OCI-LY1 (cell line): ENCODE measurements at regions not wholly inside any gene's neighbourhood (a gene's known extent, or its start where the extent isn't known, plus 50 kb on each side); places are given as distances from the start of the nearest gene placed in this dataset.

Experiments used
- H2AFZ ChIP-seq: fragments of 200-600 bp; sonication (generic), shearing (Covaris generic); 2 replicates; pipeline ENCODE4 v1.6.0; 2014; ENCODE audit warnings: antibody characterized with exemption, mild to moderate bottlenecking, low read length
- H3F3A ChIP-seq: fragments of 200-600 bp; sonication (generic), shearing (Covaris generic); 2 replicates; pipeline ENCODE4 v1.6.0; 2014; ENCODE audit warnings: mild to moderate bottlenecking, antibody characterized with exemption, low read length, moderate library complexity; ENCODE audit not compliant: insufficient read depth
- H3K27ac ChIP-seq: fragments of 200-600 bp; sonication (generic); 2 replicates; pipeline ENCODE4 v1.5.1; 2014; ENCODE audit warnings: low read length, mixed run types, mild to moderate bottlenecking, low read depth; ENCODE audit not compliant: poor library complexity, severe bottlenecking
- H3K27me3 ChIP-seq: fragments of 200-600 bp; sonication (generic); 2 replicates; pipeline ENCODE4 v1.6.0; 2014; ENCODE audit warnings: antibody characterized with exemption, mild to moderate bottlenecking, low read length, moderate library complexity; ENCODE audit not compliant: insufficient read depth
- H3K36me3 ChIP-seq: fragments of 200-600 bp; sonication (generic); 2 replicates; pipeline ENCODE4 v1.6.1; 2014; ENCODE audit warnings: mild to moderate bottlenecking, antibody characterized with exemption, low read length, moderate library complexity, mixed read lengths; ENCODE audit not compliant: insufficient read depth
- H3K4me1 ChIP-seq: fragments of 200-600 bp; sonication (generic); 2 replicates; pipeline ENCODE4 v1.5.1; 2014; ENCODE audit warnings: mild to moderate bottlenecking, low read length, moderate library complexity; ENCODE audit not compliant: insufficient read depth, severe bottlenecking
- H3K4me2 ChIP-seq: fragments of 200-600 bp; sonication (generic), shearing (Covaris generic); 2 replicates; pipeline ENCODE4 v1.6.1; 2014; ENCODE audit warnings: low read length
- H3K4me3 ChIP-seq: fragments of 200-600 bp; sonication (generic); 2 replicates; pipeline ENCODE4 v1.5.1; 2014; ENCODE audit warnings: low read length, low read depth, mild to moderate bottlenecking, mixed read lengths; ENCODE audit not compliant: poor library complexity, severe bottlenecking
- H3K79me2 ChIP-seq: fragments of 200-600 bp; shearing (Covaris generic); 2 replicates; pipeline ENCODE4 v1.6.1; 2016; ENCODE audit warnings: mixed run types, low read length, mixed read lengths; ENCODE audit not compliant: insufficient read depth
- H3K9ac ChIP-seq: fragments of 200-600 bp; sonication (generic), shearing (Covaris generic); 2 replicates; pipeline ENCODE4 v1.6.1; 2014; ENCODE audit warnings: mild to moderate bottlenecking, low read length, mixed read lengths
- H3K9me2 ChIP-seq: fragments of 200-600 bp; sonication (generic), shearing (Covaris generic); 2 replicates; pipeline ENCODE4 v1.6.1; 2014; ENCODE audit warnings: low read depth, mild to moderate bottlenecking, low read length, mixed read lengths
- H3K9me3 ChIP-seq: fragments of 200-600 bp; shearing (Covaris generic); 2 replicates; pipeline ENCODE4 v1.6.1; 2014; ENCODE audit warnings: low read length, mixed read lengths
- H4K20me1 ChIP-seq: fragments of 200-600 bp; sonication (generic), shearing (Covaris generic); 2 replicates; pipeline ENCODE4 v1.6.0; 2016; ENCODE audit warnings: mild to moderate bottlenecking, low read length; ENCODE audit not compliant: insufficient read depth
- CTCF ChIP-seq: fragments of 200-600 bp; sonication (generic), shearing (Covaris generic); IDR thresholded peaks from 2 replicates; pipeline ENCODE4 v1.5.1; 2017; ENCODE audit warnings: mild to moderate bottlenecking, antibody characterized with exemption, low read length, moderate library complexity, mixed read lengths
- EZH2 ChIP-seq: fragments of 200-600 bp; sonication (generic), shearing (Covaris generic); IDR thresholded peaks from 2 replicates; pipeline ENCODE4 v1.8.0; 2017; ENCODE audit warnings: borderline replicate concordance, mixed run types, mild to moderate bottlenecking, antibody characterized with exemption, low read length, moderate library complexity, mixed read lengths

- no peaks in the 10 kb centered on the region for H3K27me3 ChIP-seq
Measured at GRCh38 chr3:4042869-4043268, 243.6 kb downstream of the LRRN1 start.

DNA sequence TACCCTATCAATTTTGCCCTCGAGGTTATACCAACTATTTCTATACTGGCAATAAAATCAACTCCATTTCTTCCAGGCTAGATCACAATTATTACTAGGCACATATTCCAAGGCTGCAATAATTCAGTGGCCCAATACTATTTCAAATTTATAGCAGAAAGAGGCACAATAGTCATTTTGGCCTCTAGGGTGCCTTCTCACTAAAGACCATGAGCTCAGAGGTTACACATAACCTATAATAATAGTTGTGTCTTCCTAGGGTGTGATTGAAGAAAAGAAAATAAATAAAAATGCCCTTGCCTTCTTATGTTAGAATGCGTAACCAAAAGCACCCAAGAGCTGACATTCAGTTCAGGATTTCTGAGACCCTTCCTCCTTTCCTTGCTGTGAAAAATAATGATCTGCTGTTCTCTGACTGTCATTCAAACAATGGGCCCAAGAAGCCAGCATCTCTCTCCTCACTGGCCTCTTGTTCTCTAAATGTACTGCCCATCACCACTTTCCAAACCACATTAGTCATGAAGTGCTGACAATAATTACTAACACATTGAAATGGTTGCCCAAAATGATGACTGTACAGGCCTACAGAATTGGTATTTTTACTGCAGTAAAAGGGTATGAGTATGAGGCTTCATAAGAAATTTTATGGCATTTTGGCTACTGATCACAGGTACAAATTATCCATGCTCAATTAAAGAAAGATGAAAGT, 244.8 kb downstream of the LRRN1 start:
- Histone ChIP-seq H4K20me1 (no peaks in the 10 kb centered on the region), H3K4me3 (no peak overlapping the region), H2AFZ (no peak overlapping the region), H3K79me2 (no peaks in the 10 kb centered on the region), H3K9me2 (no peaks in the 10 kb centered on the region), H3K9ac (no peak overlapping the region), H3K4me2 (no peak overlapping the region), H3K27ac (no peak overlapping the region), H3K27me3 (no peaks in the 10 kb centered on the region), H3F3A (no peaks in the 10 kb centered on the region), H3K9me3 (no peaks in the 10 kb centered on the region), H3K4me1 (no peaks in the 10 kb centered on the region), H3K36me3 (no peaks in the 10 kb centered on the region)
- no peak for TF ChIP-seq EZH2

More at GRCh38 chr3:4042869-4043268, 243.6 kb downstream of the LRRN1 start:
- Histone ChIP-seq H3K36me3 (no peaks in the 10 kb centered on the region), H4K20me1 (no peaks in the 10 kb centered on the region), H2AFZ (no peak overlapping the region), H3K4me3 (no peak overlapping the region), H3F3A (no peaks in the 10 kb centered on the region), H3K9me3 (no peaks in the 10 kb centered on the region), H3K4me2 (no peak overlapping the region), H3K27ac (no peak overlapping the region), H3K79me2 (no peaks in the 10 kb centered on the region), H3K9me2 (no peaks in the 10 kb centered on the region), H3K4me1 (no peaks in the 10 kb centered on the region), H3K9ac (no peak overlapping the region)
- no peak for TF ChIP-seq EZH2
- TF ChIP-seq CTCF: no peak

- Histone ChIP-seq H3K4me3 (no peak overlapping the region), H3K9me2 (no peaks in the 10 kb centered on the region), H3K4me1 (no peaks in the 10 kb centered on the region), H3K27me3 (no peaks in the 10 kb centered on the region), H3F3A (no peaks in the 10 kb centered on the region), H3K79me2 (no peaks in the 10 kb centered on the region), H3K36me3 (no peaks in the 10 kb centered on the region), H4K20me1 (no peaks in the 10 kb centered on the region), H2AFZ (no peak overlapping the region), H3K9ac (no peak overlapping the region), H3K4me2 (no peak overlapping the region), H3K27ac (no peak overlapping the region), H3K9me3 (no peaks in the 10 kb centered on the region)
- TF ChIP-seq EZH2 (no peak), CTCF (no peak)
Measured at GRCh38 chr3:4044619-4045018, 245.4 kb downstream of the LRRN1 start.

GRCh38 chr3:4045756-4046155, 246.5 kb downstream of the LRRN1 start:
- no peak for TF ChIP-seq CTCF
- no peak for TF ChIP-seq EZH2
- no peaks in the 10 kb centered on the region for H3K27me3 ChIP-seq
- H3K4me1 ChIP-seq: no peaks in the 10 kb centered on the region

More at GRCh38 chr3:4045756-4046155, 246.5 kb downstream of the LRRN1 start:
- Histone ChIP-seq H3F3A (no peaks in the 10 kb centered on the region), H3K9me3 (no peaks in the 10 kb centered on the region), H3K9ac (no peak overlapping the region), H2AFZ (no peak overlapping the region), H4K20me1 (no peaks in the 10 kb centered on the region), H3K4me3 (no peak overlapping the region), H3K4me2 (no peak overlapping the region), H3K79me2 (no peaks in the 10 kb centered on the region), H3K9me2 (no peaks in the 10 kb centered on the region), H3K36me3 (no peaks in the 10 kb centered on the region), H3K27ac (no peak overlapping the region)
